H1 (cell line): ENCODE measurements at regions not wholly inside any gene's neighbourhood (a gene's known extent, or its start where the extent isn't known, plus 50 kb on each side); places are given as distances from the start of the nearest gene placed in this dataset.

ENCODE experiments used
- CTCF ChIA-PET: fragments of 300-600 bp; sonication (Branson Sonifier 250); formaldehyde crosslinking; loops from one replicate; lab custom pipeline; 2021; ENCODE audit not compliant: partially characterized antibody; lab: Charles Lee
- POLR2A ChIA-PET: fragments of 300-600 bp; sonication (Branson Sonifier 250); formaldehyde crosslinking; loops from one replicate; lab custom pipeline; 2021; ENCODE audit warnings: inconsistent platforms; ENCODE audit not compliant: partially characterized antibody; lab: Charles Lee
- DNase-seq, 2 experiments: peaks; one replicate each; pipeline versions ENCODE4 v3.0.0 to v3.0.0-alpha.2; 2010 to 2022; ENCODE audit warnings: low spot score in 2 of 2, low read depth in 1 of 2, mixed read lengths in 1 of 2
- FAIRE-seq: peaks from 2 replicates; lab custom pipeline; 2011; peaks lifted over from hg19 to GRCh38; lab: Jason Lieb, UNC
- H2AFZ ChIP-seq: 2 replicates; pipeline ENCODE4 v1.8.1; 2012; ENCODE audit warnings: low read length, inconsistent platforms
- H2AK5ac ChIP-seq: 2 replicates; pipeline ENCODE4 v1.6.1; 2013; ENCODE audit warnings: low read depth, low read length
- H2BK120ac ChIP-seq: replicated peaks from 2 replicates; pipeline ENCODE3; 2013; ENCODE audit warnings: low read depth, low read length, inconsistent platforms
- H2BK12ac ChIP-seq: 2 replicates; pipeline ENCODE4 v1.6.1; 2013; ENCODE audit warnings: low read depth, low read length
- H2BK15ac ChIP-seq: 2 replicates; pipeline ENCODE4 v1.6.1; 2013; ENCODE audit warnings: low read length
- H2BK20ac ChIP-seq: 2 replicates; pipeline ENCODE4 v1.6.1; 2013; ENCODE audit warnings: low read length
- H2BK5ac ChIP-seq: 2 replicates; pipeline ENCODE4 v1.6.1; 2013; ENCODE audit warnings: low read depth, low read length
- H3K14ac ChIP-seq: 2 replicates; pipeline ENCODE4 v1.6.1; 2013; ENCODE audit warnings: inconsistent platforms; ENCODE audit not compliant: insufficient read length
- H3K18ac ChIP-seq: 2 replicates; pipeline ENCODE4 v1.6.1; 2013; ENCODE audit warnings: low read length; ENCODE audit errors: extremely low read depth
- H3K23ac ChIP-seq: 2 replicates; pipeline ENCODE4 v1.6.1; 2013; ENCODE audit warnings: inconsistent platforms; ENCODE audit not compliant: insufficient read length
- H3K23me2 ChIP-seq: 2 replicates; pipeline ENCODE4 v1.6.1; 2013; ENCODE audit warnings: low read depth, low read length
- H3K27ac ChIP-seq: 2 replicates; pipeline ENCODE4 v1.6.1; 2011; ENCODE audit warnings: low read depth, low read length, inconsistent platforms
- H3K27me3 ChIP-seq, 4 experiments: replicated peaks in 1 of 4; 1 replicate in 1 of 4; 2 replicates in 3 of 4; pipeline versions ENCODE4 v1.6.1 to v1.8.1; 2011 to 2013; ENCODE audit warnings: low read length in 3 of 4, mild to moderate bottlenecking in 3 of 4, inconsistent platforms in 2 of 4, mixed read lengths in 2 of 4, moderate library complexity in 1 of 4; ENCODE audit not compliant: control insufficient read depth in 3 of 4, insufficient read depth in 3 of 4; ENCODE audit errors: extremely low read depth in 1 of 4
- H3K36me3 ChIP-seq, 4 experiments: 2 replicates each; pipeline versions ENCODE4 v1.6.1 to v1.8.1; 2011 to 2013; ENCODE audit warnings: mild to moderate bottlenecking in 4 of 4, low read length in 3 of 4, moderate library complexity in 2 of 4, control low read depth in 1 of 4, inconsistent platforms in 1 of 4; ENCODE audit not compliant: insufficient read depth in 4 of 4, control insufficient read depth in 2 of 4
- H3K4ac ChIP-seq: replicated peaks from 2 replicates; pipeline ENCODE3; 2013; ENCODE audit warnings: low read length, low read depth, mixed read lengths, inconsistent platforms; ENCODE audit not compliant: insufficient read length
- H3K4me1 ChIP-seq, 4 experiments: replicated peaks in 1 of 4; 1 replicate in 1 of 4; 2 replicates in 3 of 4; pipeline versions ENCODE4 v1.6.1 to v1.8.1; 2011 to 2013; ENCODE audit warnings: low read length in 3 of 4, inconsistent platforms in 2 of 4, mixed read lengths in 1 of 4; ENCODE audit not compliant: insufficient read depth in 4 of 4, control insufficient read depth in 3 of 4
- H3K4me2 ChIP-seq, 2 experiments: 2 replicates each; pipeline versions ENCODE4 v1.6.1 to v1.8.1; 2011 to 2013; ENCODE audit warnings: low read depth in 2 of 2, low read length in 2 of 2, control low read depth in 1 of 2, inconsistent platforms in 1 of 2, mild to moderate bottlenecking in 1 of 2; ENCODE audit not compliant: insufficient read depth in 1 of 2
- H3K4me3 ChIP-seq, 4 experiments: fragments of 200-600, 300-600 bp in 1 of 4; sonication (generic), shearing (Covaris generic), sonication (Bioruptor Twin) in 1 of 4; 2 replicates each; pipeline versions ENCODE4 v1.5.1 to v1.8.1; 2011 to 2016; ENCODE audit warnings: low read length in 4 of 4, low read depth in 3 of 4, control low read depth in 2 of 4, inconsistent platforms in 2 of 4, mild to moderate bottlenecking in 2 of 4, mixed read lengths in 1 of 4, moderate library complexity in 1 of 4; ENCODE audit not compliant: insufficient read depth in 2 of 4; ENCODE audit errors: extremely low read depth in 1 of 4
- H3K56ac ChIP-seq: replicated peaks from 2 replicates; pipeline ENCODE3; 2013; ENCODE audit warnings: low read depth, mild to moderate bottlenecking, mixed read lengths, low read length, inconsistent platforms; ENCODE audit not compliant: insufficient read length
- H3K79me1 ChIP-seq: 2 replicates; pipeline ENCODE4 v1.6.1; 2013; ENCODE audit warnings: low read depth, low read length, control low read depth
- H3K79me2 ChIP-seq, 2 experiments: 2 replicates each; pipeline versions ENCODE4 v1.6.1 to v1.8.1; 2012 to 2013; ENCODE audit warnings: low read length in 2 of 2, mild to moderate bottlenecking in 2 of 2, inconsistent platforms in 1 of 2; ENCODE audit not compliant: insufficient read depth in 2 of 2, control insufficient read depth in 1 of 2
- H3K9ac ChIP-seq, 4 experiments: replicated peaks in 1 of 4; 1 replicate in 1 of 4; 2 replicates in 3 of 4; pipeline versions ENCODE4 v1.6.1 to v1.8.1; 2011 to 2013; ENCODE audit warnings: low read depth in 3 of 4, low read length in 3 of 4, control low read depth in 2 of 4, mild to moderate bottlenecking in 2 of 4, moderate library complexity in 2 of 4, inconsistent platforms in 1 of 4; ENCODE audit errors: extremely low read depth in 1 of 4
- H3K9me3 ChIP-seq, 2 experiments: 2 replicates each; pipeline versions ENCODE4 v1.6.1 to v1.8.1; 2012 to 2013; ENCODE audit warnings: mild to moderate bottlenecking in 2 of 2, moderate library complexity in 2 of 2, control low read depth in 1 of 2, inconsistent platforms in 1 of 2, low read depth in 1 of 2, low read length in 1 of 2, mixed read lengths in 1 of 2; ENCODE audit not compliant: insufficient read depth in 2 of 2
- H4K20me1 ChIP-seq, 2 experiments: replicated peaks in 1 of 2; 2 replicates each; pipeline versions ENCODE3 to v1.8.1; 2011 to 2013; ENCODE audit warnings: inconsistent platforms in 2 of 2, low read length in 2 of 2, mild to moderate bottlenecking in 1 of 2; ENCODE audit not compliant: insufficient read depth in 2 of 2, control insufficient read depth in 1 of 2
- H4K5ac ChIP-seq: 2 replicates; pipeline ENCODE4 v1.6.1; 2013; ENCODE audit warnings: low read length, low read depth, mixed read lengths, inconsistent platforms; ENCODE audit not compliant: insufficient read length
- H4K8ac ChIP-seq: 2 replicates; pipeline ENCODE4 v1.8.0; 2013; ENCODE audit warnings: mild to moderate bottlenecking, moderate library complexity, low read length, inconsistent platforms; ENCODE audit not compliant: insufficient read depth; ENCODE audit errors: extremely low read depth
- H4K91ac ChIP-seq: replicated peaks from 2 replicates; pipeline ENCODE3; 2013; ENCODE audit warnings: low read length, mixed read lengths, inconsistent platforms; ENCODE audit not compliant: insufficient read length
- BACH1 ChIP-seq: IDR thresholded peaks from 2 replicates; pipeline ENCODE4 v1.6.1; 2012; ENCODE audit warnings: low read length, improper control_type of control experiment
- EGR1 ChIP-seq: IDR thresholded peaks from 2 replicates; pipeline ENCODE4 v1.6.1; 2011; ENCODE audit warnings: low read depth, low read length, borderline replicate concordance
- EP300 ChIP-seq, 2 experiments: IDR thresholded peaks; 1 replicate in 1 of 2; 2 replicates in 1 of 2; pipeline ENCODE4 v1.6.1; 2011 to 2012; ENCODE audit warnings: low read depth in 2 of 2, low read length in 2 of 2, mild to moderate bottlenecking in 2 of 2, borderline replicate concordance in 1 of 2, inconsistent platforms in 1 of 2, moderate library complexity in 1 of 2
- GTF2F1 ChIP-seq: IDR thresholded peaks from 2 replicates; pipeline ENCODE4 v1.6.1; 2012; ENCODE audit warnings: low read depth, low read length, improper control_type of control experiment, borderline replicate concordance
- HDAC6 ChIP-seq: IDR thresholded peaks from one replicate; pipeline ENCODE4 v1.7.1; 2012; ENCODE audit warnings: low read depth, mild to moderate bottlenecking, inconsistent platforms, low read length, moderate library complexity
- PHF8 ChIP-seq: fragments of 200-600 bp; sonication (generic); conservative IDR thresholded peaks from 2 replicates; pipeline ENCODE4 v1.7.1; 2012; ENCODE audit warnings: low read depth, mild to moderate bottlenecking, inconsistent platforms, low read length, moderate library complexity
- SAP30 ChIP-seq: fragments of 300-600 bp; sonication (generic); IDR thresholded peaks from 2 replicates; pipeline ENCODE4 v1.7.1; 2012; ENCODE audit warnings: low read length, moderate library complexity, mild to moderate bottlenecking, inconsistent platforms; ENCODE audit not compliant: insufficient read depth, insufficient replicate concordance
- SIN3A ChIP-seq, 2 experiments: IDR thresholded peaks in 1 of 2; conservative IDR thresholded peaks in 1 of 2; 2 replicates each; pipeline ENCODE4 v1.6.1; 2011 to 2012; ENCODE audit warnings: low read length in 2 of 2, improper control_type of control experiment in 1 of 2, low read depth in 1 of 2, mild to moderate bottlenecking in 1 of 2
- SP1 ChIP-seq: IDR thresholded peaks from 2 replicates; pipeline ENCODE4 v1.6.1; 2011; ENCODE audit warnings: low read depth, low read length
- WGBS, 2 experiments: shearing (Covaris generic) in 1 of 2; methylation state at CpG; one replicate each; pipeline versions ENCODE4 v1.1.6 to v1.1.7; 2013 to 2015; ENCODE audit warnings: low lambda C conversion rate in 2 of 2, mixed read lengths in 2 of 2, inconsistent platforms in 1 of 2, low coverage in 1 of 2, missing lambda C conversion rate in 1 of 2; ENCODE audit not compliant: insufficient replicate concordance in 2 of 2, insufficient coverage in 1 of 2, insufficient read length in 1 of 2; ENCODE audit errors: extremely low coverage in 1 of 2, missing lambda C conversion rate in 1 of 2; 5-methylcytosine and 5-hydroxymethylcytosine counted together
- TF ChIP-seq, protein P1 (sequence below), 3 experiments: IDR thresholded peaks; 1 replicate in 2 of 3; 2 replicates in 1 of 3; pipeline versions ENCODE4 v1.5.1 to v1.6.1; 2011; ENCODE audit warnings: low read length in 3 of 3, mild to moderate bottlenecking in 3 of 3, inconsistent platforms in 2 of 3, low read depth in 1 of 3, moderate library complexity in 1 of 3; ENCODE audit not compliant: insufficient read depth in 1 of 3; ENCODE audit errors: control extremely low read depth in 1 of 3

GRCh38 chr9:21583628-21584377 is 101.7 kb upstream of the IFNE start:
- no peak overlapping the region for H3K4me2 ChIP-seq
- no peaks in the 10 kb centered on the region for H3K79me2 ChIP-seq
- H3K23ac ChIP-seq: no peak overlapping the region
- ChIA-PET POLR2A (no interaction called here), CTCF (interaction anchor here (0.6 kb wide), 1 partner anchor 1714 kb away, joined by 3 read pairs; no protein-coding TSS in a partner anchor)
- H3K27me3 ChIP-seq: no peaks in the 10 kb centered on the region
- H3K9me3 ChIP-seq: no peaks in the 10 kb centered on the region
- no peak overlapping the region for H3K27ac ChIP-seq
- no peak overlapping the region for H2BK15ac ChIP-seq
- no peak overlapping the region for H3K4me3 ChIP-seq
- no peaks in the 10 kb centered on the region for H3K79me1 ChIP-seq
- no peak overlapping the region for H3K56ac ChIP-seq
- no peak overlapping the region for H3K9ac ChIP-seq
- WGBS, 2 experiments: 90% methylated on average over 3 of the region's 3 CpGs; no CpG with 5 or more reads in 1 of the 2 experiments
- H2AK5ac ChIP-seq: no peak overlapping the region
- no peak overlapping the region for H4K5ac ChIP-seq
- FAIRE-seq (no peak), DNase-seq (no peak)
- no peak overlapping the region for H3K14ac ChIP-seq
- H2BK5ac ChIP-seq: no peak overlapping the region
- TF ChIP-seq PHF8 (no peak), EP300 (IDR thresholded peaks at IDR 0.05; ENCODE audit: borderline replicate concordance in 1 of 2, low read depth in 2 of 2, low read length in 2 of 2) (no peak), EGR1 (no peak), SIN3A (conservative IDR thresholded peaks at IDR 0.05 in 1 of 2, IDR thresholded peaks at IDR 0.05 in 1 of 2; ENCODE audit: low read depth in 1 of 2, low read length in 2 of 2) (no peak), SAP30 (no peak), SP1 (no peak), BACH1 (no peak), GTF2F1 (no peak), HDAC6 (no peak)
- TF ChIP-seq, protein P1, sequence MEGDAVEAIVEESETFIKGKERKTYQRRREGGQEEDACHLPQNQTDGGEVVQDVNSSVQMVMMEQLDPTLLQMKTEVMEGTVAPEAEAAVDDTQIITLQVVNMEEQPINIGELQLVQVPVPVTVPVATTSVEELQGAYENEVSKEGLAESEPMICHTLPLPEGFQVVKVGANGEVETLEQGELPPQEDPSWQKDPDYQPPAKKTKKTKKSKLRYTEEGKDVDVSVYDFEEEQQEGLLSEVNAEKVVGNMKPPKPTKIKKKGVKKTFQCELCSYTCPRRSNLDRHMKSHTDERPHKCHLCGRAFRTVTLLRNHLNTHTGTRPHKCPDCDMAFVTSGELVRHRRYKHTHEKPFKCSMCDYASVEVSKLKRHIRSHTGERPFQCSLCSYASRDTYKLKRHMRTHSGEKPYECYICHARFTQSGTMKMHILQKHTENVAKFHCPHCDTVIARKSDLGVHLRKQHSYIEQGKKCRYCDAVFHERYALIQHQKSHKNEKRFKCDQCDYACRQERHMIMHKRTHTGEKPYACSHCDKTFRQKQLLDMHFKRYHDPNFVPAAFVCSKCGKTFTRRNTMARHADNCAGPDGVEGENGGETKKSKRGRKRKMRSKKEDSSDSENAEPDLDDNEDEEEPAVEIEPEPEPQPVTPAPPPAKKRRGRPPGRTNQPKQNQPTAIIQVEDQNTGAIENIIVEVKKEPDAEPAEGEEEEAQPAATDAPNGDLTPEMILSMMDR (IDR thresholded peaks at IDR 0.05; ENCODE audit: control extremely low read depth in 1 of 3, insufficient read depth in 1 of 3, low read depth in 1 of 3, low read length in 3 of 3): no peak
- H3K23me2 ChIP-seq: no peaks in the 10 kb centered on the region; the same call in 1 of the 2 replicates
- H3K4ac ChIP-seq: no peak overlapping the region
- no peaks in the 10 kb centered on the region for H3K4me1 ChIP-seq
- no peak overlapping the region for H4K8ac ChIP-seq
- H4K20me1 ChIP-seq: no peaks in the 10 kb centered on the region
- H2BK120ac ChIP-seq: no peak overlapping the region
- no peak overlapping the region for H2BK20ac ChIP-seq
- H3K36me3 ChIP-seq: no peaks in the 10 kb centered on the region
- H3K18ac ChIP-seq: no peak overlapping the region
- no peak overlapping the region for H2BK12ac ChIP-seq
- H4K91ac ChIP-seq: no peak overlapping the region
- H2AFZ ChIP-seq: no peak overlapping the region
